HG02588 (cell line): ENCODE measurements at regions not wholly inside any gene's neighbourhood (a gene's known extent, or its start where the extent isn't known, plus 50 kb on each side); places are given as distances from the start of the nearest gene placed in this dataset.
A peak's percentile ranks its signal among the peaks of the same experiment; 100 is the strongest.
"Not testable (repeated sequence)": the region's sequence is repeated elsewhere in the genome, so short reads cannot be mapped to it uniquely, and the experiment has no call there.

Experiments used
- ATAC-seq: cut with Tn5 transposase; IDR thresholded peaks from one replicate; pipeline ENCODE4 v1.9.1; 2021; ENCODE audit warnings: mild to moderate bottlenecking, moderate library complexity; ENCODE audit not compliant: unreplicated experiment

GRCh38 chr18:76721207-76721996 lies 101.0 kb upstream of the ZNF236 start:
- no peak for ATAC-seq

GRCh38 chr18:76720683-76721082 lies 101.7 kb upstream of the ZNF236 start:
- no peak for ATAC-seq

- no peak for ATAC-seq
Observed at GRCh38 chr18:76715012-76715610, 107.2 kb upstream of the ZNF236 start.

- no peak for ATAC-seq
Observed at GRCh38 chr18:76713432-76713831, 108.9 kb upstream of the ZNF236 start.

GRCh38 chr18:76712511-76713140 lies 109.7 kb upstream of the ZNF236 start:
- no peak for ATAC-seq

- ATAC-seq, result no peak
Observed at GRCh38 chr18:76710646-76711520, 111.5 kb upstream of the ZNF236 start.

GRCh38 chr18:76709659-76710645 lies 112.4 kb upstream of the ZNF236 start:
- peak; percentile 85 for ATAC-seq

- no peak for ATAC-seq
Observed at GRCh38 chr18:76708722-76709353, 113.5 kb upstream of the ZNF236 start.

- no peak for ATAC-seq
Observed at GRCh38 chr18:76708071-76708721, 114.2 kb upstream of the ZNF236 start.

GRCh38 chr18:76707534-76707933 lies 114.8 kb upstream of the ZNF236 start:
- no peak for ATAC-seq

- ATAC-seq, result not testable (repeated sequence)
Observed at GRCh38 chr18:76704589-76704988, 117.8 kb upstream of the ZNF236 start.

- ATAC-seq, result no peak
Observed at GRCh38 chr18:76699923-76700322, 122.4 kb upstream of the ZNF236 start.

GRCh38 chr18:76697441-76697901 lies 124.9 kb upstream of the ZNF236 start:
- no peak for ATAC-seq

- no peak for ATAC-seq
Observed at GRCh38 chr18:76691800-76692199, 130.6 kb upstream of the ZNF236 start.

GRCh38 chr18:76689646-76690264 lies 132.6 kb upstream of the ZNF236 start:
- no peak for ATAC-seq

GRCh38 chr18:76688724-76689472 lies 133.5 kb upstream of the ZNF236 start:
- ATAC-seq, result no peak

- no peak for ATAC-seq
Observed at GRCh38 chr18:76687304-76687962, 134.9 kb upstream of the ZNF236 start.
